Activated CD8-positive, alpha-beta memory T cell treated with anti-CD3 and anti-CD28 coated beads, Interleukin-2, amount 50 U/mL, for 24 hours (primary cell): ENCODE measurements at regions not wholly inside any gene's neighbourhood (a gene's known extent, or its start where the extent isn't known, plus 50 kb on each side); places are given as distances from the start of the nearest gene placed in this dataset.

Experiments
- DNase-seq: peaks from one replicate; pipeline ENCODE4 v3.0.0-alpha.2; 2020; ENCODE audit errors: extremely low read depth

GRCh38 chr2:118565786-118566540 lies 281.5 kb downstream of the EN1 start:
- DNase-seq: no peak

GRCh38 chr2:118565301-118565700 lies 282.1 kb downstream of the EN1 start:
- DNase-seq: no peak

- no peak for DNase-seq
Observed at GRCh38 chr2:118562144-118562543, 285.3 kb downstream of the EN1 start.

GRCh38 chr2:118558846-118559245 lies 288.6 kb downstream of the EN1 start:
- no peak for DNase-seq

GRCh38 chr2:118557791-118558190 lies 289.7 kb downstream of the EN1 start:
- no peak for DNase-seq

- no peak for DNase-seq
Observed at GRCh38 chr2:118557016-118557415, 290.4 kb downstream of the EN1 start.

- no peak for DNase-seq
Observed at GRCh38 chr2:118554616-118555015, 292.8 kb downstream of the EN1 start.

GRCh38 chr2:118549503-118549902 lies 297.9 kb downstream of the EN1 start:
- DNase-seq: no peak

- DNase-seq: no peak
Observed at GRCh38 chr2:118548880-118549488, 298.5 kb downstream of the EN1 start.

- no peak for DNase-seq
Observed at GRCh38 chr2:118539290-118539689, 308.2 kb downstream of the EN1 start.

- DNase-seq: no peak
Observed at GRCh38 chr2:118536306-118536705, 311.1 kb downstream of the EN1 start.

GRCh38 chr2:118535818-118536212 lies 311.6 kb downstream of the EN1 start:
- DNase-seq: no peak

- no peak for DNase-seq
Observed at GRCh38 chr2:118535171-118535817, 312.2 kb downstream of the EN1 start.

- no peak for DNase-seq
Observed at GRCh38 chr2:118530976-118531375, 316.5 kb downstream of the EN1 start.

GRCh38 chr2:118529908-118530599 lies 317.4 kb downstream of the EN1 start:
- no peak for DNase-seq

- DNase-seq: no peak
Observed at GRCh38 chr2:118527571-118527970, 319.9 kb downstream of the EN1 start.

- DNase-seq: no peak
Observed at GRCh38 chr2:118525346-118525745, 322.1 kb downstream of the EN1 start.

GRCh38 chr2:118524911-118525310 lies 322.5 kb downstream of the EN1 start:
- DNase-seq: no peak

- DNase-seq: no peak
Observed at GRCh38 chr2:118523761-118524160, 323.7 kb downstream of the EN1 start.

GRCh38 chr2:118521960-118522359 lies 325.5 kb downstream of the EN1 start:
- no peak for DNase-seq

GRCh38 chr2:118521272-118521671 lies 326.2 kb downstream of the EN1 start:
- DNase-seq: no peak

- no peak for DNase-seq
Observed at GRCh38 chr2:118520246-118520645, 327.2 kb downstream of the EN1 start.

- no peak for DNase-seq
Observed at GRCh38 chr2:118519511-118519910, 327.9 kb downstream of the EN1 start.
